DOHH2 (cell line): ENCODE measurements at regions not wholly inside any gene's neighbourhood (a gene's known extent, or its start where the extent isn't known, plus 50 kb on each side); places are given as distances from the start of the nearest gene placed in this dataset.

ENCODE experiments used
- H3F3A ChIP-seq: fragments of 200-600 bp; sonication (generic), shearing (Covaris generic); 2 replicates; pipeline ENCODE4 v1.6.0; 2016; ENCODE audit warnings: antibody characterized with exemption, mild to moderate bottlenecking; ENCODE audit not compliant: control insufficient read depth, insufficient read depth
- H3K27ac ChIP-seq: fragments of 200-600 bp; sonication (generic); 2 replicates; pipeline ENCODE4 v1.5.1; 2014; ENCODE audit warnings: low read depth, mild to moderate bottlenecking, low read length, moderate library complexity
- H3K27me3 ChIP-seq: fragments of 200-600 bp; sonication (generic); 2 replicates; pipeline ENCODE4 v1.6.1; 2014; ENCODE audit warnings: mild to moderate bottlenecking, low read length, mixed read lengths; ENCODE audit not compliant: control insufficient read depth
- H3K36me3 ChIP-seq: fragments of 200-600 bp; sonication (generic); 2 replicates; pipeline ENCODE4 v1.6.1; 2014; ENCODE audit warnings: mild to moderate bottlenecking, low read length, moderate library complexity, mixed read lengths; ENCODE audit not compliant: control insufficient read depth
- H3K4me1 ChIP-seq: fragments of 200-600 bp; sonication (generic); 2 replicates; pipeline ENCODE4 v1.6.1; 2014; ENCODE audit warnings: mild to moderate bottlenecking, low read length, mixed read lengths; ENCODE audit not compliant: control insufficient read depth
- H3K4me2 ChIP-seq: fragments of 200-600 bp; sonication (generic); 2 replicates; pipeline ENCODE4 v1.6.0; 2014; ENCODE audit warnings: mild to moderate bottlenecking, low read length, moderate library complexity
- H3K4me3 ChIP-seq: fragments of 200-600 bp; sonication (generic); 2 replicates; pipeline ENCODE4 v1.5.1; 2014; ENCODE audit warnings: mild to moderate bottlenecking, low read length, mixed read lengths
- H3K79me2 ChIP-seq: fragments of 200-600 bp; sonication (generic); 2 replicates; pipeline ENCODE4 v1.6.1; 2014; ENCODE audit warnings: mild to moderate bottlenecking, low read length, mixed read lengths; ENCODE audit not compliant: control insufficient read depth
- H3K9me2 ChIP-seq: fragments of 200-600 bp; sonication (generic); replicated peaks from 2 replicates; pipeline ENCODE4 v1.6.1; 2014; ENCODE audit warnings: mild to moderate bottlenecking, low read length, mixed read lengths; ENCODE audit not compliant: control insufficient read depth
- H3K9me3 ChIP-seq: fragments of 200-600 bp; sonication (generic); 2 replicates; pipeline ENCODE4 v1.6.1; 2014; ENCODE audit warnings: antibody characterized with exemption, low read length, mixed read lengths; ENCODE audit not compliant: control insufficient read depth, insufficient read depth
- H4K20me1 ChIP-seq: fragments of 200-600 bp; sonication (generic); 2 replicates; pipeline ENCODE4 v1.6.0; 2014; ENCODE audit warnings: low read depth, mild to moderate bottlenecking, antibody characterized with exemption, low read length, moderate library complexity; ENCODE audit not compliant: control insufficient read depth, insufficient read depth
- CTCF ChIP-seq: fragments of 200-600 bp; sonication (generic); IDR thresholded peaks from one replicate; pipeline ENCODE4 v1.5.1; 2014; ENCODE audit warnings: antibody characterized with exemption, mild to moderate bottlenecking, low read depth, low read length; ENCODE audit not compliant: poor library complexity, severe bottlenecking
- EZH2phosphoT487 ChIP-seq: fragments of 200-600 bp; sonication (generic); IDR thresholded peaks from 2 replicates; pipeline ENCODE4 v1.6.1; 2017; ENCODE audit warnings: borderline replicate concordance, mild to moderate bottlenecking, antibody characterized with exemption, low read length, moderate library complexity, mixed read lengths

- no peaks in the 10 kb centered on the region for H4K20me1 ChIP-seq
- H3K27ac ChIP-seq, result no peak overlapping the region
- H3K27me3 ChIP-seq, result peaks cover 3% of the 10 kb centered on the region
- no peaks in the 10 kb centered on the region for H3F3A ChIP-seq
- TF ChIP-seq EZH2phosphoT487, result no peak
- no peaks in the 10 kb centered on the region for H3K79me2 ChIP-seq
- no peaks in the 10 kb centered on the region for H3K9me2 ChIP-seq
- H3K9me3 ChIP-seq, result no peaks in the 10 kb centered on the region
- H3K36me3 ChIP-seq, result no peaks in the 10 kb centered on the region
- H3K4me3 ChIP-seq, result no peak overlapping the region
- H3K4me2 ChIP-seq, result no peak overlapping the region
- H3K4me1 ChIP-seq, result no peaks in the 10 kb centered on the region
Measured at GRCh38 chr9:33714989-33715388, 80.4 kb upstream of the PRSS3 start.

- H4K20me1 ChIP-seq, result no peaks in the 10 kb centered on the region
- H3F3A ChIP-seq, result no peaks in the 10 kb centered on the region
- H3K4me1 ChIP-seq, result no peaks in the 10 kb centered on the region
- no peaks in the 10 kb centered on the region for H3K9me3 ChIP-seq
- peaks cover 3% of the 10 kb centered on the region for H3K27me3 ChIP-seq
- H3K4me2 ChIP-seq, result no peak overlapping the region
- TF ChIP-seq EZH2phosphoT487, result no peak
- TF ChIP-seq CTCF, result no peak
- no peak overlapping the region for H3K27ac ChIP-seq
- no peaks in the 10 kb centered on the region for H3K79me2 ChIP-seq
- H3K4me3 ChIP-seq, result no peak overlapping the region
- no peaks in the 10 kb centered on the region for H3K9me2 ChIP-seq
- no peaks in the 10 kb centered on the region for H3K36me3 ChIP-seq
Measured at GRCh38 chr9:33718987-33719386, 76.4 kb upstream of the PRSS3 start.

- H3K4me2 ChIP-seq, result no peak overlapping the region
- no peaks in the 10 kb centered on the region for H3K9me2 ChIP-seq
- H3K9me3 ChIP-seq, result no peaks in the 10 kb centered on the region
- no peaks in the 10 kb centered on the region for H3F3A ChIP-seq
- H3K36me3 ChIP-seq, result no peaks in the 10 kb centered on the region
- no peaks in the 10 kb centered on the region for H4K20me1 ChIP-seq
- no peak overlapping the region for H3K4me3 ChIP-seq
- H3K79me2 ChIP-seq, result no peaks in the 10 kb centered on the region
- peaks cover 3% of the 10 kb centered on the region for H3K27me3 ChIP-seq
- no peak overlapping the region for H3K27ac ChIP-seq
- H3K4me1 ChIP-seq, result no peaks in the 10 kb centered on the region
- TF ChIP-seq EZH2phosphoT487, result no peak
- peak; percentile 46 for TF ChIP-seq CTCF
Measured at GRCh38 chr9:33719581-33720374, 75.6 kb upstream of the PRSS3 start.

- H3K4me2 ChIP-seq, result no peak overlapping the region
Measured at GRCh38 chr9:33721674-33722358, 73.5 kb upstream of the PRSS3 start.

More at GRCh38 chr9:33721674-33722358, 73.5 kb upstream of the PRSS3 start:
- H3K9me3 ChIP-seq, result no peaks in the 10 kb centered on the region
- no peak overlapping the region for H3K27ac ChIP-seq
- peaks cover 3% of the 10 kb centered on the region for H3K27me3 ChIP-seq
- no peaks in the 10 kb centered on the region for H3K79me2 ChIP-seq
- no peaks in the 10 kb centered on the region for H3K9me2 ChIP-seq
- H4K20me1 ChIP-seq, result no peaks in the 10 kb centered on the region
- H3K36me3 ChIP-seq, result no peaks in the 10 kb centered on the region
- no peak for TF ChIP-seq EZH2phosphoT487
- TF ChIP-seq CTCF, result peak; percentile 99
- H3K4me1 ChIP-seq, result no peaks in the 10 kb centered on the region
- no peaks in the 10 kb centered on the region for H3F3A ChIP-seq
- no peak overlapping the region for H3K4me3 ChIP-seq
